HepG2 (cell line): ENCODE measurements at regions not wholly inside any gene's neighbourhood (a gene's known extent, or its start where the extent isn't known, plus 50 kb on each side); places are given as distances from the start of the nearest gene placed in this dataset.

Source experiments
- EZH2 ChIP-seq: conservative IDR thresholded peaks from 2 replicates; pipeline ENCODE4 v1.6.1; 2012; ENCODE audit warnings: mild to moderate bottlenecking, low read depth, low read length, moderate library complexity
- FOXK2 ChIP-seq: fragments of 450-650 bp; IDR thresholded peaks from 2 replicates; pipeline ENCODE4 v1.6.1; 2016
- GTF2F1 ChIP-seq: fragments of 150-350 bp; IDR thresholded peaks from 2 replicates; pipeline ENCODE4 v1.6.1; 2014; ENCODE audit warnings: low read length
- TBX3 ChIP-seq: fragments of 450-650 bp; IDR thresholded peaks from 2 replicates; pipeline ENCODE4 v1.6.1; 2017; ENCODE audit warnings: antibody characterized with exemption, mild to moderate bottlenecking, inconsistent platforms, borderline replicate concordance
- ZNF260 ChIP-seq: sonication (generic); formaldehyde crosslinking; IDR thresholded peaks from 2 replicates; pipeline ENCODE4 v1.4.0; 2020; ENCODE audit warnings: missing genetic modification reagents, low read depth, mild to moderate bottlenecking, borderline replicate concordance
- TF ChIP-seq, protein P1 (sequence below), 2 experiments: IDR thresholded peaks; 2 replicates each; pipeline ENCODE4 v1.6.1; 2011 to 2012; ENCODE audit warnings: low read length in 2 of 2, borderline replicate concordance in 1 of 2, low read depth in 1 of 2, mild to moderate bottlenecking in 1 of 2, moderate library complexity in 1 of 2

DNA sequence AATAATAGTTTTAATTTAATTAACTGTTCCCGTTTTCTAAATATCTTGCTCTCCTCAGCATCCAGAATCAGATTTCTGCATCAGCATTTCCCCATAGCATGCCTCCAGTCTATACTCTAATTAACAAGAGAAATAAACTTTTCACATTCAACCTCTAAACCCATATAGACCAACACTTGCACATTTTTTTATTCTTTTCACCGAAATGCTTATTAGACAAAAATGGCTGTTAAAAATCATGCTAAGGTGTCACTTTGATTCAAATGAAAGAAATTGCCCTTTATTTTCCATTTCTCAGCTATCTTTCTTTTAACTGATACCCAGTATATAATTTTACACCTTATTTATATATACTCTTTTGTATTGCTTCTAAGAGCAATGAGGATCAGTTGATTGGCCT lies 1107.1 kb upstream of the EPHA6 start:
- TF ChIP-seq TBX3 (no peak), ZNF260 (CRISPR knock-in tag) (no peak), GTF2F1 (no peak), EZH2 (no peak), FOXK2 (no peak)
- TF ChIP-seq, protein P1, sequence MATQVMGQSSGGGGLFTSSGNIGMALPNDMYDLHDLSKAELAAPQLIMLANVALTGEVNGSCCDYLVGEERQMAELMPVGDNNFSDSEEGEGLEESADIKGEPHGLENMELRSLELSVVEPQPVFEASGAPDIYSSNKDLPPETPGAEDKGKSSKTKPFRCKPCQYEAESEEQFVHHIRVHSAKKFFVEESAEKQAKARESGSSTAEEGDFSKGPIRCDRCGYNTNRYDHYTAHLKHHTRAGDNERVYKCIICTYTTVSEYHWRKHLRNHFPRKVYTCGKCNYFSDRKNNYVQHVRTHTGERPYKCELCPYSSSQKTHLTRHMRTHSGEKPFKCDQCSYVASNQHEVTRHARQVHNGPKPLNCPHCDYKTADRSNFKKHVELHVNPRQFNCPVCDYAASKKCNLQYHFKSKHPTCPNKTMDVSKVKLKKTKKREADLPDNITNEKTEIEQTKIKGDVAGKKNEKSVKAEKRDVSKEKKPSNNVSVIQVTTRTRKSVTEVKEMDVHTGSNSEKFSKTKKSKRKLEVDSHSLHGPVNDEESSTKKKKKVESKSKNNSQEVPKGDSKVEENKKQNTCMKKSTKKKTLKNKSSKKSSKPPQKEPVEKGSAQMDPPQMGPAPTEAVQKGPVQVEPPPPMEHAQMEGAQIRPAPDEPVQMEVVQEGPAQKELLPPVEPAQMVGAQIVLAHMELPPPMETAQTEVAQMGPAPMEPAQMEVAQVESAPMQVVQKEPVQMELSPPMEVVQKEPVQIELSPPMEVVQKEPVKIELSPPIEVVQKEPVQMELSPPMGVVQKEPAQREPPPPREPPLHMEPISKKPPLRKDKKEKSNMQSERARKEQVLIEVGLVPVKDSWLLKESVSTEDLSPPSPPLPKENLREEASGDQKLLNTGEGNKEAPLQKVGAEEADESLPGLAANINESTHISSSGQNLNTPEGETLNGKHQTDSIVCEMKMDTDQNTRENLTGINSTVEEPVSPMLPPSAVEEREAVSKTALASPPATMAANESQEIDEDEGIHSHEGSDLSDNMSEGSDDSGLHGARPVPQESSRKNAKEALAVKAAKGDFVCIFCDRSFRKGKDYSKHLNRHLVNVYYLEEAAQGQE (IDR thresholded peaks at IDR 0.05; ENCODE audit: borderline replicate concordance in 1 of 2, low read depth in 1 of 2, low read length in 2 of 2) = no peak
